HG03045 (cell line): ENCODE measurements at regions not wholly inside any gene's neighbourhood (a gene's known extent, or its start where the extent isn't known, plus 50 kb on each side); places are given as distances from the start of the nearest gene placed in this dataset.
"Not testable (repeated sequence)": the region's sequence is repeated elsewhere in the genome, so short reads cannot be mapped to it uniquely, and the experiment has no call there.

Experiments
- ATAC-seq: cut with Tn5 transposase; IDR thresholded peaks from one replicate; pipeline ENCODE4 v1.9.1; 2021; ENCODE audit warnings: mild to moderate bottlenecking, moderate library complexity; ENCODE audit not compliant: unreplicated experiment

DNA sequence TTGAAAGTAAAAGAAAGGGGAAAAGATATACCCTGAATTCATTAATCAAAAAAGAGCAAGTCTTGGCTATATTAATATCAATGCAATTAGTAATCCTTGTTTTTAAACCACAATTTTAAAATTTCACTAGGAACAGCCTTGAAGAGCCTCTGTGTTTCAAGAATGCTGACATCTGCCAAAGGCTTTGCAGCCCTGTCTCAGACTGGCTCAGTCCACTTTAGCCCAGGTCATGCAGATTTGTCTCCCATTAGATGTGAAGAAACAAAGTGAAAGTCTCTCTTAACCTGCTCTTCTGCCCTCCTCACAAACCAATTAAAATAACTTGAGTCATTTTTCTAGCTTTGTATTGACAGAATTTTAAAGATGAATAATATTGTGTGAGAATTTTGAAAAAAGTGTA is 102.7 kb upstream of the CARMIL1 start:
- no peak for ATAC-seq

GRCh38 chr6:25177500-25178028 is 101.6 kb upstream of the CARMIL1 start:
- ATAC-seq = no peak

DNA sequence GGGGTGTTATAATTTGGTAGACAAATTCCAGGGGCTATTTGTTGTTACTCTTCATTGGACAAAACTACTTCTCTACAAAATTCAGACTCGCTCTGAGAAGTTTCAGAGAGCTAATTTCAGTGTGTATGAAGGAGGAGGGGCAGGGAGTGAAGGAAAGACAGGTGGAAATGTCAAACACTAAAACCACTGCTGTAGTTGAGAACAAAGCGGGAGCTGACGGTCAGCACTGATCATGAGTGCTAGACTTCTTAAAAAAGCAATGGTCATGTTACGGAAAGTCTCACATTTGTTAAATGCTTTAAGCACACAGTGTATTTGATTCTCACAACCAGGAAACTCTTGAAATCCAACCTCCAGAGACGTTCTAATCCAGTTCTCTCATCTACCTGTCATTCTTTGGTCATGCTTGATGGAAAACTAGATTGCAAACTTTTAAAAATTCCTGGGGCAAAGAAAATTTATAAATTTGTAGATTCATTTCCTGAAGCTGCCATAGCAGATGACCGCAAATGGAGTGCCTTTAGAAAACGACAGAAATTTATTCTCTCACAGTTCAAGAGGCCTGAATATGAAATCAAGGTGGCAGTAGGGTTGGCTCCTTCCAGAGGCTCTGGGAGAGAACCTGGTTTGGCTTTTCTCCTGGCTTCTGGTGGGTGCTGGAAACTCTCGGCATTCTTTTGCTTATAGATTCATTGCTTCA is 100.7 kb upstream of the CARMIL1 start:
- no peak for ATAC-seq

- no peak for ATAC-seq
Measured at GRCh38 chr6:25179051-25179778, 100.0 kb upstream of the CARMIL1 start.

GRCh38 chr6:25180630-25181349 is 98.4 kb upstream of the CARMIL1 start:
- no peak for ATAC-seq

DNA sequence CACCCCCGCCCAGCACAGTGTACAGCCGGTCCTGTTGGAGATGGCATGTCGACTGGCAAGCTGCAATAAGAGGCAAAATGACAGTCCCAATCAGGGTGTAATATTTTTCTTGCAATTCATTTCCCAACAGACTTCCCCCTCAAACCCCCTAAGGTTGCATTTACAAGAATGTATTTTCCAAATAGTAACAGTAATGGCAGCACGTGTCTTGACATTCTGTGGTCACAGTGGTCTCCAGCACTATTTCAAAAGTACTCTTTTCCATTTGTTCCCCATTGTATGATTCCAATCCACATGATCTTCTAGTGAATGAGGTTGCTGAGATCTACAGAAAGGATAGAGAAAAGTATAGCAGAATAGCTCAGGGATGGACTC is 97.8 kb upstream of the CARMIL1 start:
- no peak for ATAC-seq

GRCh38 chr6:25181923-25182322 is 97.3 kb upstream of the CARMIL1 start:
- ATAC-seq = no peak

DNA sequence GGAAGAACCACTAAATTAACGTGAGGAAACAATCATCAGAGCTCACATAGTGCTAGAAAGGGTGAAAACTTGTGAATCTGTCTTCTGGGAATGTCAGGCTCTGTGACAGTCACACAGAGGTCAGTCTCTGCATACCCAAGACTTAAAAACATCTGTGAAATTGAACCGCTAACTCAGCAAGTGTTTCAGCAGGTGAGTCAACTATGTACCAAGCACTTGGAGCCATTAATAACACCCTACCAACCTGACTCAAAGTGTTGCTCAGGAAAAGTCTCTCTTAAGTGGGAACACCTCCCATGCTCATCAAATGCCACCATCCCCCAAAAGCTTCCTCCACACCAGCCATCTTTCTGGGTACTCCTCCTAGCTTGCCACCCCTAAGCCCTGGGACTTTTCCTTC is 92.3 kb upstream of the CARMIL1 start:
- ATAC-seq = no peak

DNA sequence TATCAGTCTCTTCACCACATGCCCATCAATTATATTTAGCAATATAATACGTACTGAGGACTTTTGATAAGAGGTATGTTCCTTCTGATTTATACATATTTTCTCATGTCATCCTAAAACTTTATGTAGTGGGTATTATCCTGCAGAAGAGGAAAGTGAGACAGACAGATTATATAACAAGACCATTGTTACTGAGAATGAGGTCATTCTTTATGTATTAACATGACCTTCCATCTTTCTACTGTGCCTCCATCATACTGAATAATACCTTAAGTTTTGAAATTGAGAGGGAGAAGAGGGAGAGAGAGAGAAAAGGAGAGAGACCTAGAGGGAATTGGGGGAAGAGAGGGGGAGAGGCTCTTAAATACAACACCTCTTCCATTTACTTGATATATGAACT is 90.9 kb upstream of the CARMIL1 start:
- no peak for ATAC-seq

DNA sequence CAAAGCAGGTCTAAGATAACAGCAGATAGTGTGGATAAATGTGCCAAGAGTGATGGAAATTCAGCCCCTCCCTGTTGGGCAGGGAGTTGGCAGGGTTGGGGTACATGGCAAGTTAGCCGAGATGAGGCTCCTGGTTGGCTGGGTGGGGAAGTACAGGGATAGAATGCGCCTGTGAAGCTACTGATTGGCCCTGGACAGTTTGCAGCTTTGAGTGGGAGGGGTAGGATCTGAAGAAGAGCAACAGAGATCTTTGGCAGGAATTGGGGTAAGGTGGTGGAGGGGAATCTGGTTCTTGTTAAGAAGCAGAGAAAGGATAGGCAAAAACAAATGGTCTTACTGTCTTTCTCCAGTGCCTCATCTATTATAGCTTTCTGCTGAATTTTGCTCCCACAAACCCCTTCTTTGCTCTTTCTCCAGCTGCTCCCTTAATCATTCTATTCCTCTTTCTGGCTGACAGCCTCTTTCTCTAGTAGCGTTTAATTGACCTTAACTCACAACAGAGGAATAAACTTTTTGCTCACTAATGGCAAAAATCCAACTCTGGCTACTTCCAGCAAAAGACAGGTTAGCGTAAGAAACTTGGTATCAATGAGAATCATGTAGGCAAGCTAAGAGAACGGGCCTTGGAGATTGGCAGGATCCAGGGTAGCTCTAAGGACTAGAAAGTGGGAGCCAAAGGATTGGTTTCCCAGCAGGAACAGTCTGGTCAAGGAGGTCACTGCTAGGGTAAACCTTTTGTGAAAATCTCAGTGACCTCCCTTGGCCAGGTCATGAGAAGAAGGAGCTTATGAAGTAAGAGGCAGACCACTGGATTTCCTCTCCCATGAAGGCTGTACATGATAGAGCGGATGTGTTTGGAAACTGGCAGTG is 86.3 kb upstream of the CARMIL1 start:
- ATAC-seq = no peak

DNA sequence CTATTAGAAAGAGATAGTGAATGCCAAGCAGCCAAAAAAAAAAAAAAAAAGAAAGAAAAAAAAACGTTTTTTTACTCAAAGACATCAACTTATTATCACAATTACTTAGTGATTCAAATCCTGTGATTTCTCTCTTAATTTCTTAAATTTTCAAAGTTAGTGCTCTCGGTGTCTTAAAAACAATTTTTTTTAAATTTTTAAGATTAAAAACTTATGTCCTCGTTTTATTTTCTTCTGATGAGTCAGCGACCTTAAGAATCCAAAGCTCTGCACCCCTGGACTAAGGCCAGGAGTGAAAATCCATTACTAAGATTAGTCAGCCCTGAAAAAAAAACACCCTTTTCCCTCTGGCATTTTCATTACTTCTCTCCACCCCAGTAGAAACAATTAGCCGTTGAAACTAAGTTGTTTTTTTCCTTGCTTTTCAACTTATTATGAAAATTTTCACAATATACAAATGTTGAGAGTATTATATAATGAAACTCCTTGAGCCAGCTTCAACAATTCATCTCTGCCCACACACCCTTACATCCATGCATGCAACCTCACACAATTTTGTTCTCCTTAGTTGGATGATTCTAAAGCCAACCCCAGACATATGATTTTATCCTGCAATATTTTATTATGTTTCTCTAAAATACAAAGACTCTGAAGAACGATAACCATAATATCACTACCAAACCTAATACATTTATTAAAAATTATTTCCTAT is 85.6 kb upstream of the CARMIL1 start:
- no peak for ATAC-seq

GRCh38 chr6:25194172-25194678 is 84.9 kb upstream of the CARMIL1 start:
- ATAC-seq = no peak

DNA sequence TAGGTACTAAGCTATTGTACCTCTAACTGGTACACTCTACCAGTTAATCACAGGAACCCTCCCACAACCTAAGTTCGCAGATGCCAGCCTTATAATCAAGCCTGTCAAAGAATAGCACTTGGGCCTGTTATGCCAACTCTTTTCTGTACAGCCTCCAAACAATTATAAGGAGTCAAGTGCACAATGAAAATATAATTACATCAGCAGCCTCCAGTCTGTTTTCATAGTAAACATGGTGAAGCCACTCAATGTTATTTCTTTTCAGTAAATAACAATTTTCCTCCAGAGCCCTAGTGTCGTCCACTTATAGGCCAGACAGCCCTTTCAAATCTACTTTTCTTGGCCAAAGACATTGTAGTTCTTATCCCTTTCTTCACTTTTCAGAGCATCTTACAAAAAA is 82.7 kb upstream of the CARMIL1 start:
- ATAC-seq = no peak

DNA sequence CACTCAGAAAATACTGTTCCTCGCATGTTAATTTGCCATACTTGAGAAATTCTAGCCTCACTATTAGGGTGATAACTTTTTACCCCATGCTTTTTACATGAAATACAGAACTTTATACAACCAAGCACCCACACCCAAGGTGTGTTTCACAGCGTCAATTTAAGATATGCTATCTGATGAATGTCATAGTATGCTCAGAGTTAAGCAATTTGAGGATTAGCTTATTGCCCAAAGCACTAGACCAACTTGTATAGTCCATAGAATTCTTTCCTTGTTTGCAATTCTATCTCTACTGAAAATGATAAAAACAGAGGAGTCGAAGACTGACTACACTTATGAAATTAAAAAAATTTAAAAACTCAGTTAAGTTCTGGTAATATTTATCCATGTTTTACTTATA is 82.1 kb upstream of the CARMIL1 start:
- ATAC-seq = no peak

DNA sequence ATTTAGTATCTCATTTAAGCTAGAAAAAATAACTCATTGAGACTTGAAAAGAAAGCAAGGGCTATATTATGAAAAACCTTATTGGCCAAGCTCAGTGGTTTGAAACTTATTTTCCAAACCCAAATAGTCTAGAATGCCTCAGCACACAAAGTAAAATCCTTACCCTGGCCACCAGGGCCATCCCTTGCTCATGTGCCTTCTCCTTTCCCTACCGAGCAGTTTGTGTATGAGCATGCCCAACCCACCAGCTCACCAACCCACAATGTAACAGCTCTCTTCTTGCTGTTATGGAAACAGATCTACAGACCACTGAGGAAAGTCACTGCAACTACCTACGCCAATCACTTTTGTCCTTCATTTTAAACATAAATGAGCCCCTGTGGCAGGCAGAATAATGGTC is 79.6 kb upstream of the CARMIL1 start:
- no peak for ATAC-seq

- no peak for ATAC-seq
Measured at GRCh38 chr6:25202504-25202903, 76.7 kb upstream of the CARMIL1 start.

- ATAC-seq = no peak
Measured at GRCh38 chr6:25205629-25206028, 73.5 kb upstream of the CARMIL1 start.

- ATAC-seq = not testable (repeated sequence)
Measured at GRCh38 chr6:25207453-25208155, 71.6 kb upstream of the CARMIL1 start.

GRCh38 chr6:25215881-25216280 is 63.3 kb upstream of the CARMIL1 start:
- ATAC-seq = no peak
